ENCODE measurements at regions not wholly inside any gene's neighbourhood (a gene's known extent, or its start where the extent isn't known, plus 50 kb on each side); places are given as distances from the start of the nearest gene placed in this dataset.
"Not testable (repeated sequence)": the region's sequence is repeated elsewhere in the genome, so short reads cannot be mapped to it uniquely, and the experiment has no call there.

GRCh38 chr4:52157071-52157470, 106.0 kb downstream of the SPATA18 start:
- Mint-ChIP-seq H3K9me3 (peaks cover 5 to 18% of the 10 kb centered on the region in 2 donors), H3K36me3 (peaks cover 0 to 11% of the 10 kb centered on the region in 2 donors)
- not testable (repeated sequence) for H3K27ac Mint-ChIP-seq; DNase-seq (ENCODE audit: low spot score in 2 of 2); ATAC-seq

GRCh38 chr4:52157641-52158316, 106.7 kb downstream of the SPATA18 start:
- ATAC-seq, result no peak
- Mint-ChIP-seq H3K9me3 (peaks cover 5 to 19% of the 10 kb centered on the region in 2 donors), H3K36me3 (peaks cover 0 to 6% of the 10 kb centered on the region in 2 donors), H3K27ac (no peak overlapping the region)
- DNase-seq (ENCODE audit: low spot score in 2 of 2), result no peak

DNA sequence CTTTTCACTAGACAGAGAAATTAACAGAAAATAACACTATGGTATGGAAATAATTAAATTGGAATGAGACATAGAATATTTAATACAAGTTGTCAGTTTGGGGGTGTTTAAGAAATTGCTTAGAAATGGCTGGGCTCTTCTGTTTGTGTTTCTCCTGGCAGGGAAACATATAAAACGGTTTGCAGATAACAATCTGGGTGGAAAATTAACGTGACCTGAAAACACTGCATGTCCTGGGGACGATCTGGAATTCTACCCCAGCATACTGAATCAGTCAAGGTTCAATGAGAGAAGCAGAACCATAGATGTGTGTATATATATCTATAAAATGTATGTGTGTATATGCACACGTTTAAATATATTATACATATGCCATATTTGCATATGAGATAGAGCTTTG, 109.8 kb downstream of the SPATA18 start:
- no peak overlapping the region for H3K27ac Mint-ChIP-seq
- no peak for DNase-seq (ENCODE audit: low spot score in 2 of 2)
- peaks cover 0 to 15% of the 10 kb centered on the region in 2 donors for H3K9me3 Mint-ChIP-seq
- H3K36me3 Mint-ChIP-seq, result no peaks in the 10 kb centered on the region
- ATAC-seq, result no peak

- H3K9me3 Mint-ChIP-seq, result peaks cover 4 to 17% of the 10 kb centered on the region in 2 donors
- no peak overlapping the region for H3K27ac Mint-ChIP-seq
- no peaks in the 10 kb centered on the region for H3K36me3 Mint-ChIP-seq
- DNase-seq (ENCODE audit: low spot score in 2 of 2) (no peak), ATAC-seq (no peak)
Observed at GRCh38 chr4:52164116-52164515, 113.0 kb downstream of the SPATA18 start.

DNA sequence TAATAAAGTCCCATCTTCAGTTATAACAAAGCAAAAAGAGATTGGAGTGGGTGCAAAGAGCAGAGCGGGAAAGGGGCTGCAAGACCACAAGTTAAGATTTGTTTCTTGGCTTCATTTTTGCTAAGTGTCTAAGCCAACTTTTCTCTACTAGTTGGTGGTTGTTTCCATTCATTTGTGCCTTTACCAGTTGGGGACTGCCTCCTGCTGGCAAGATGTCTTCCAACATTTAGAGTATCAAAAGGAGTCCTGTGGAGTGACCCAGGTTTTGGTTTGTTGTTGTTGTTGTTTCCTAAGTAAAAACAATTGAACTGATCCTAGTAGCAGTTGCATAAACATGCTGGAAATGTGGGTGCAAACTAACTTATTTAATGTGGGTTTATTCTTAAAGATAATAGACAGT, 121.1 kb downstream of the SPATA18 start:
- no peaks in the 10 kb centered on the region for H3K36me3 Mint-ChIP-seq
- ATAC-seq (no peak), DNase-seq (ENCODE audit: low spot score in 2 of 2) (no peak)
- H3K27ac Mint-ChIP-seq, result no peak overlapping the region
- peaks cover 10% of the 10 kb centered on the region in 2 donors for H3K9me3 Mint-ChIP-seq

DNA sequence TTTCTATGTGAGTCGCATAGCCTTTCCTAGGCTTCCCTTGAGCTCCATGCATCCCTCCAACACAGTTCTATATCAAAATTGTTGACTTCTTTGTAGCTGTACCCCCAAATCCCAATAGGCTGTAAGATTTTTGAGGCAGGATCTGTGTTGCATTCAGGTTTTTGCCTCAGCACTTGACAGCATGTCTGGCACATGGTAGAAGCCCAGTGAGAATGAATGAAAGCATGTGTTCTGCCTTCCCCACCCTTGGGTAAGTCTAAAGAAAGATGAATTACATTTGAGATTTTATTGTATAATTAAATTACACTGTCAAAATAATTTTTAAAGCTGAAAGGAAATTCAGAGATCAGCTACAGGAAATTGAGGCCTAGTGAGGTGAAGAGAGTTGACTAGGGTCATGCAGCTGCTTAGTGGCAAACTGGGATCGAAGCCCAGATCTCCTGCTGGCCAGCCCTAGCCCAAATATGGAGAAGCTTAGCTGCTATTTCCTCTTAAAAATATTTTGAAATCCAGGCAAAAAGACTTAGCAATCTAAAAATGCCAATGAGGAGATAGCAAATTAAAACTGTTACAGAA, 122.5 kb downstream of the SPATA18 start:
- no peak overlapping the region for H3K27ac Mint-ChIP-seq
- no peak for ATAC-seq
- no peaks in the 10 kb centered on the region for H3K36me3 Mint-ChIP-seq
- H3K9me3 Mint-ChIP-seq, result peaks cover 6 to 15% of the 10 kb centered on the region in 2 donors
- no peak for DNase-seq (ENCODE audit: low spot score in 2 of 2)

DNA sequence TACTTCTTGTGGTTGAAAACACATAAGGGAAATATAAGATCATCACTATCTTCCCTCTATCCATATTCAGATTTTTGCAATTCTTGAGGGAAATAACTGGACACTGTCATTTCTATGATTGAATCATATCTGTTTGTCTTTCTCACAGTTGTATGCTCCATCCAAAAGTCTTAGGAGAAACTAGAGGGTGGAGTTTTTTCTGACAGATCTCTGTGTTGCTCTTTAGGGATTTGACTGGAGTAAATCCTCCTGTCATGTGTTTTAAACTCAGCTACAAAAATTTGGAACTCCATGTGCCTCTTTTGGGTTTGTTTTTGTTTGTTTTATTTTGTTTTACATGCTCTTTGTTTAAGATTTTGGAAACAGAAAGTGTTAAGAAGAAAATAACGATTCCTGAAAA, 136.5 kb downstream of the SPATA18 start:
- no peak for ATAC-seq
- Mint-ChIP-seq H3K27ac (no peak overlapping the region), H3K9me3 (no peaks in the 10 kb centered on the region), H3K36me3 (no peaks in the 10 kb centered on the region)
- DNase-seq (ENCODE audit: low spot score in 2 of 2), result no peak

- no peaks in the 10 kb centered on the region for H3K36me3 Mint-ChIP-seq
- no peak overlapping the region for H3K27ac Mint-ChIP-seq
- ATAC-seq (no peak), DNase-seq (ENCODE audit: low spot score in 2 of 2) (no peak)
- H3K9me3 Mint-ChIP-seq, result no peaks in the 10 kb centered on the region
Observed at GRCh38 chr4:52192001-52192400, 140.9 kb downstream of the SPATA18 start.

DNA sequence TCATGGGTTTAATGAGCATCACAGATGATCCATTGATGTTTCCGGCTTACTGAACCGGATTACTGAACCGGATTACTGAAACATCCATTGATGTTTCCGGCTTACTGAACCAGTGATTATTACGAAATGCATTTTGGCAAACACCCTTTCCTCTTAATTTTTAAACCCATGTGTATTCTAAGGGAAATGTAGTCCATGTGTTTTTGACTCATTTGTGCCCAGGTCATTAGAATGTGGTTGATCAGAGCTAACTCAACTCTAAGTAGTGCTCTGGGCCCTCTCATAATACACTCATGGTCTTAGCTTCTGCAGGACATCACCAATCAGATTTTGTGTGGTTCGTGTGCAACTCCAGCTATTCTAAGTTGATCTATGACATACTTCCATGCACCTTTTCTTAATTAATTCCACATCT, 141.6 kb downstream of the SPATA18 start:
- no peaks in the 10 kb centered on the region for H3K36me3 Mint-ChIP-seq
- no peak overlapping the region for H3K27ac Mint-ChIP-seq
- DNase-seq (ENCODE audit: low spot score in 2 of 2) (no peak), ATAC-seq (no peak)
- no peaks in the 10 kb centered on the region for H3K9me3 Mint-ChIP-seq

DNA sequence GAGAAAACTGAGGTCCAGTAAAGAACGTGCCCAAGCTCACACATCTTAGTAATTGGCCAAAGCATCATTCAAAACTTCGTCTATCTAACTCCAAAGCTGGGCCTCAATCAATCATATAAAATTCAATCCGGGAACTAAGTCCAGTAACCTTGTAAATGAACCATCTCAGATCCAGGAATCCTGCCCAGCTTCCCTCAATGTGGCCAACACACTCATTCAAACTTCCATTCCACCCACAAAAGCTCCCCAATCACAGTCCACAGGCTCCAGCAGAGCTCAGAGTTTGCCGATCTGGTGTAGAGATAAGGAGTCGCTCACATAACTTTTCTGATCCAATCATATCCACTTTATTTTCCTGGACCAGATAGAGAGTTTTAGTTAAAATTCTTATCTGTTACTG, 144.8 kb downstream of the SPATA18 start:
- H3K27ac Mint-ChIP-seq, result no peak overlapping the region
- no peaks in the 10 kb centered on the region for H3K36me3 Mint-ChIP-seq
- no peak for DNase-seq (ENCODE audit: low spot score in 2 of 2)
- ATAC-seq, result no peak
- peaks cover 3 to 4% of the 10 kb centered on the region in 2 donors for H3K9me3 Mint-ChIP-seq

GRCh38 chr4:52196606-52197130, 145.6 kb downstream of the SPATA18 start:
- DNase-seq (ENCODE audit: low spot score in 2 of 2), result no peak
- no peaks in the 10 kb centered on the region for H3K36me3 Mint-ChIP-seq
- ATAC-seq, result no peak
- no peak overlapping the region for H3K27ac Mint-ChIP-seq
- H3K9me3 Mint-ChIP-seq, result peaks cover 3 to 4% of the 10 kb centered on the region in 2 donors

DNA sequence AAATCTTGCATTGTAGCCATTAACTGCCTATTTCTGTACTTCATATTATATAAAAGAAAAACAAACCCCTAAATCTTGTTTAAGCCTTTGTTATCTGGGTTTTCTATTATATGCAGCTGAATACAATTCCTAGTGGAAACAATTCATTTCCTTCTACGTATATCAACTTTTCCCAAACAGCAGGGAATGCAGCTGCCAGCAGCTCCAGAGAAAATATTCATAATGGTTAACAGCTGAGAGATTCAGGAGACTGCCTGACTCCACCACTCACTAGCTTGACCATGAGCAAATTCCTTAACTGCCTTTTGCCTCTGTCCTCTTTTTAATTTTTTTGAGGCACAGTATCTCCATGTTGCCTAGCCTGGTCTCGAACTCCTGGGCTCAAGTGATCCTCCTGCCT, 146.2 kb downstream of the SPATA18 start:
- ATAC-seq (no peak), DNase-seq (ENCODE audit: low spot score in 2 of 2) (no peak)
- H3K27ac Mint-ChIP-seq, result no peak overlapping the region
- H3K9me3 Mint-ChIP-seq, result peaks cover 3 to 4% of the 10 kb centered on the region in 2 donors
- no peaks in the 10 kb centered on the region for H3K36me3 Mint-ChIP-seq

- Mint-ChIP-seq H3K9me3 (peaks cover 3 to 4% of the 10 kb centered on the region in 2 donors), H3K27ac (no peak overlapping the region), H3K36me3 (no peaks in the 10 kb centered on the region)
- ATAC-seq (no peak), DNase-seq (ENCODE audit: low spot score in 2 of 2) (no peak)
Observed at GRCh38 chr4:52198294-52198693, 147.2 kb downstream of the SPATA18 start.

DNA sequence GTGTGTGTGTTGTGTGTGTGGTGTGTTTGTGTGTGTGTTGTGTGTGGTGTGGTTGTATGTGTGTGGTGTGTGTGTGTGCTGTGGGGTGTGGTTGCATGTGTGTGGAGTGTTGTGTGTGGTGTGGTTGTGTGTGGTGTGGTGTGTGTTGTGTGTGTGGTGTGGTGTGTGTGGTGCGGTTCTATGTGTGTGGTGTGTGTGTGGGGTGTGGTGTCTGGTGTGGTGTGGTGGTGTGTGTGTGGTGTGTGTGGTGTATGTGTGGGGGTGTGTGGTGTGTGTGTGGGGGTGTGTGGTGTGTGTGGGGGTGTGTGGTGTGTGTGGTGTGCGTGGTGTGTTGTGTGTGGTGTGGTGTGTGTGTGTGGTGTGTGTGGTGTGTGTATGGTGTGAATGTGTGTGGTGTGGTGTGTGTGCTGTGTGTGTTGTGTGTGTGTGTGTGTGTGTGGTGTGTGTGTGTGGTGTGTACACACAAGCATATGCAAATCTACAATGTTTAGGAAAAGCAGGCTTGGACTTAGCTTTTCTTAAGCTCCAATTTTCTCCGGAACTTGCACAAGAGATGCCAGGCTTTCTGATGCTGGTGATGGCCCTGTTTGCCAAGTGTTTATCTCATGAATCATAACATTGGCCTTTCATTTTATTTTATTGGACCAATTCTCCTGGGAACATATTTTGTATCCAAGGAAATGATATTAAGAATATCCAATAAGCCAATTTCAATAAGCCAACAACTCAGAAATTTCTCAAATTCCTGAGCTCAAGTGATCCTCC, 148.7 kb downstream of the SPATA18 start:
- H3K36me3 Mint-ChIP-seq, result no peaks in the 10 kb centered on the region
- ATAC-seq, result no peak
- H3K27ac Mint-ChIP-seq, result no peak overlapping the region
- H3K9me3 Mint-ChIP-seq, result peaks cover 3 to 4% of the 10 kb centered on the region in 2 donors
- no peak for DNase-seq (ENCODE audit: low spot score in 2 of 2)

- H3K36me3 Mint-ChIP-seq, result no peaks in the 10 kb centered on the region
- DNase-seq (ENCODE audit: low spot score in 2 of 2) (no peak), ATAC-seq (no peak)
- H3K9me3 Mint-ChIP-seq, result peaks cover 3 to 4% of the 10 kb centered on the region in 2 donors
- no peak overlapping the region for H3K27ac Mint-ChIP-seq
Observed at GRCh38 chr4:52200339-52200725, 149.2 kb downstream of the SPATA18 start.

- DNase-seq (ENCODE audit: low spot score in 2 of 2) (no peak), ATAC-seq (no peak)
- no peaks in the 10 kb centered on the region for H3K36me3 Mint-ChIP-seq
- peaks cover 3 to 4% of the 10 kb centered on the region in 2 donors for H3K9me3 Mint-ChIP-seq
- H3K27ac Mint-ChIP-seq, result no peak overlapping the region
Observed at GRCh38 chr4:52201715-52202114, 150.6 kb downstream of the SPATA18 start.

DNA sequence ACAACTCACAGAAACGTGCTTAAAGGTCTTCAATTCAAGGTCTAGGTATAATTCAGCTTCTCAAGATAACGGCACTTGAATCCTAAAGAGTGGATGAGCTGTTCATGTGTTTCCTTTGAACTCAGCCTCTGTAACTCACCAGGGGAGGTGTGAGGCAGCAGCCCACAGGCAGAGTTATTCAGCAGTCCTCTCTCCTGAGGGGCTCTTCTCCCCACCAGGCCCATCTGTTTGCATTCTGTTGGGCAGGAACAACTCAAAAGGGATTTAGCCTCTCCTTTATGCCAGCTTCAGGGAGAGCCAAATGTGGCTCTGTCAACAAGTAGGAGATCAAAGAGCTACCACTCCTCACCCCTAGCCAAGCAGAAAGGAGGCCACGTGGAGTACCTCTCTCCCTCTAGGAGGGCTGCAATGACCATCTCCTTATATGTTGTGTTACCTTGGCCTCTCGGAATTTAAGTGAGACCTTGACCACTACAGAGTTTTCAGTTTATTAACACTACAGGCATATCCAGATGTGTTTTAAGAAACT, 151.2 kb downstream of the SPATA18 start:
- ATAC-seq, result no peak
- H3K27ac Mint-ChIP-seq, result no peak overlapping the region
- no peaks in the 10 kb centered on the region for H3K36me3 Mint-ChIP-seq
- H3K9me3 Mint-ChIP-seq, result peaks cover 3 to 4% of the 10 kb centered on the region in 2 donors
- no peak for DNase-seq (ENCODE audit: low spot score in 2 of 2)
